Astrocyte of the spinal cord (primary cell): ENCODE measurements at regions not wholly inside any gene's neighbourhood (a gene's known extent, or its start where the extent isn't known, plus 50 kb on each side); places are given as distances from the start of the nearest gene placed in this dataset.
"Not testable (repeated sequence)": the region's sequence is repeated elsewhere in the genome, so short reads cannot be mapped to it uniquely, and the experiment has no call there.

Source experiments
- DNase-seq: peaks from one replicate; pipeline ENCODE4 v3.0.0; 2011; ENCODE audit warnings: low read depth, low spot score
- H3K4me3 ChIP-seq: 2 replicates; pipeline ENCODE4 v1.5.1; 2011; ENCODE audit warnings: low read depth, mild to moderate bottlenecking, low read length, moderate library complexity
- in situ Hi-C: cut with HindIII; loops from 2 replicates; pipeline ENCODE4 v1.10.0; 2017; ENCODE audit warnings: low sequenced_read_pairs
- TF ChIP-seq, protein P1 (sequence below): IDR thresholded peaks from 2 replicates; pipeline ENCODE4 v1.5.1; 2012; ENCODE audit warnings: low read depth, mild to moderate bottlenecking, low read length, inconsistent platforms

DNA sequence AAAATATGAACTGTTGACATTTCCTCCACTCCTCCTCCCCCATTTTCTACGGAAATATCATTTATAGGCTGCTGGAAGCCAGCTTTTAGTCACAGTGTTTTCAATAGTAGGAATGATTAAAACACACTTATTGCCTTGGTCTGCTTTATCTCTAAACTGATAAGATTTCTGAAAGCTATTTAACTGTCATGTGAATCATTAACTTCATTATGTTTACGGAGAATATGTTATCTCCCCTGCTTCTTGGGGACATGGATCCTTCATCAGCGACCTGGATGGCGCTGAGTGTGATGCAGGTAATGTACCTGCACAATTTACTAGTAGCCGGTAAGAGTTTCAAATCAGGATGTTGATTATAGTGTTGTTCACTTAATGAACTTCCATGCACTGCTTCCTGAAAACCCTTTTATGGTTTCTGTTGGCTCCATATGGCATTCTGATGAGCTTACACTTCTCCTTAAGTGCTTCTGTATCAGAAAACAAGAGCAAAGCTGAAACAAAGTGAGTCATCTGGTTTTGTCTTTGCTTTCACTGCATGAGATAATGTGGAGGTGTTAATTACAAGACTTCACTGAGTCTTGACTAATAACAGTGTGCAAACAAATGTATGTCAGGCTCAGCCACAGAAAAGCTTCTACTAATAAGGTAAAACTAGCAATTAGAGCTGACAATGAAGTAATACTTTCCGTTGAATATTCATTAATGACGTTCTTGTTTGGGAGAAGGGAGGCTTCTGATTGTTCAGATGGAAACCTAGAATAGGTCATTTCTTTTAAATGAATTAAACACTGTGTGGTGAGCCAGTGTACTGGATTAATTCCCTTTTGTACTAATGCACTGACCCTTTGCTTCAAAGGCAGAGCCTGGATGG is 162.4 kb upstream of the ZNF608 start:
- TF ChIP-seq, protein P1, sequence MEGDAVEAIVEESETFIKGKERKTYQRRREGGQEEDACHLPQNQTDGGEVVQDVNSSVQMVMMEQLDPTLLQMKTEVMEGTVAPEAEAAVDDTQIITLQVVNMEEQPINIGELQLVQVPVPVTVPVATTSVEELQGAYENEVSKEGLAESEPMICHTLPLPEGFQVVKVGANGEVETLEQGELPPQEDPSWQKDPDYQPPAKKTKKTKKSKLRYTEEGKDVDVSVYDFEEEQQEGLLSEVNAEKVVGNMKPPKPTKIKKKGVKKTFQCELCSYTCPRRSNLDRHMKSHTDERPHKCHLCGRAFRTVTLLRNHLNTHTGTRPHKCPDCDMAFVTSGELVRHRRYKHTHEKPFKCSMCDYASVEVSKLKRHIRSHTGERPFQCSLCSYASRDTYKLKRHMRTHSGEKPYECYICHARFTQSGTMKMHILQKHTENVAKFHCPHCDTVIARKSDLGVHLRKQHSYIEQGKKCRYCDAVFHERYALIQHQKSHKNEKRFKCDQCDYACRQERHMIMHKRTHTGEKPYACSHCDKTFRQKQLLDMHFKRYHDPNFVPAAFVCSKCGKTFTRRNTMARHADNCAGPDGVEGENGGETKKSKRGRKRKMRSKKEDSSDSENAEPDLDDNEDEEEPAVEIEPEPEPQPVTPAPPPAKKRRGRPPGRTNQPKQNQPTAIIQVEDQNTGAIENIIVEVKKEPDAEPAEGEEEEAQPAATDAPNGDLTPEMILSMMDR: no peak
- no peak overlapping the region for H3K4me3 ChIP-seq
- in situ Hi-C loops: no loop called here
- no peak for DNase-seq

DNA sequence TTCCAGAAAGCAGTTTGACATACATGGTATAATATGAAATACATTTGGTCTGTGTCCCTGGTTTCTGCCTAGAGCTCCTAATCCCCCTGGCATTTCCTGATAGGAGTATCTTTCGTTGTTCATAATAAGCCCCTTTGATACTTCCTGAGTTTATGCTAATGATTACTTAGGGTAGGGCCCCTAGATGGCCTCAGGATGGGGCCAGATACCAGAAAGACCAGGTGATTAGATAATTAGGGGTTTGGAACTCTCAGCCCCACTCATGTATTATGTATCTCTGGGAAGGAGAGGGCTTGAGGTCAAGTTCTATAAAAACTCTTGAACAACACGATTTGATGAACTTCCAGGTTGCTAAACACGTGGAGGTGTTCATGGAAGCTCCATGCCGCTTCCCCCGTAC is 163.3 kb upstream of the ZNF608 start:
- in situ Hi-C loops: no loop called here
- no peak for DNase-seq

DNA sequence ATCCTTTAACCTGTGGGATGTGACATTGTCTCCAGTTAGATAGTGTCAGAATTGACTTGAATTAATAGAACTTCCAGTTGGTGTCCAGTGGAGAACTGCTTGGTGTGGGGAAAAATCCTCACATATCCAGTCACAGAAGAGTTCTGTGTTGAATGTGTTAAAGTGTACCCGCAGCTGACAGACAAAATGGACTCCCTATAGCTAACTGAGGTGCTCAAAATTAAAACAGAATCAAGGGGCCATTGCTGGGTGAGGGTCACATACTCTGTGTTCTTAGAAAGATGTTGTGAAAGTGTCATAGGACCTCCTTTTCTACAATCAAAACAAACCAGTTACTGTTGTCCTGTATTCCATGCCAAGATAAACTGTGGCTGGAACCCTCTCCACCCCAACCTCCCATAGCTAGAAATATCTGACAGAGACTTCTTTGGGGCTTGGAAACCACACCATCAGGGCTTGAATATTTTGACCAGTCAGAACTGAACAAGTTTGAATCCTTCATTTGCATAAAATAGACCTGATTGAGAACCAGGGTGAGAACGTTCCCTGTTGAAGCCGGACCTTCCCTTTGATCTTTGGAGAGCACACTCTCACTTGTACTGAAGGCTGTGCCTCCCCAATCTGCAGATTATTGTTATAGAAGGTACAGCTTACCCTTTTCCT is 164.0 kb upstream of the ZNF608 start:
- no peak overlapping the region for H3K4me3 ChIP-seq
- in situ Hi-C loops: no loop called here

More for the DNA sequence above, 163.3 kb upstream of the ZNF608 start:
- H3K4me3 ChIP-seq: no peak overlapping the region
- TF ChIP-seq, protein P1: no peak

DNA sequence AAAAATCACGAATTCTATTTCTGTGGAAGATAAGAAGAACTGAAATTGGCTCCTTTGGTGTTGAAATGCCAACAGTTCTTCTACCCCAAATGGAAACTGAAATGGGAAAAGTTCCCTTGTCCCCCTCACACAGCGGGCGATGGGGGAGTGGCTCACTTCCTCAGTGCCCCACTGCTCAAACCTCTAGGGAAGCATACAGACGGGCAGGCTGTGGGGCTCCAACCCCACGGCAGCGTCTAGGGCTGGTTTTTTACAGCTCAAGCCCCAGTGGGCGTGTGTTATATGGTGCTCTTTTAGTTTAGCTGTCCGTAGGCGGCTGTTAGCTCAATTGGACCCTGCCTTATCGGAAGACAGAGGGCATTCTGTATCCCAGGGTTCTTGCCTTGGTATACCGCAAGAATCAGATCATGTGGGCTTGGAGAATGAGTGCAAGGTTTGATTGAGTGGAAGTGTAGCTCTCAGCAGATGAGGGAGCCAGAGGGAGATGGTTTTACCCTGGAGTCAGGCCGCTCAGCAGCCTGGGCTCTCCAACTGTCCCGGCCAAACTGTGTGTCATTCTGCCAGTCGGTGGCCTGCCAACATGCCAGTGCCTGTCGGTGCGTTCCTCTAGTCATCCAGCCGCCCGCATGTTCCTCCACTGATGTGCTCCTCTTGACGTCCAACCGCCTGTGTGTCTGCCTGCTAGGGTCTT is 166.3 kb upstream of the ZNF608 start:
- DNase-seq: no peak
- in situ Hi-C loops: no loop called here
- no peak overlapping the region for H3K4me3 ChIP-seq
- TF ChIP-seq, protein P1: no peak

More for the DNA sequence above, 164.0 kb upstream of the ZNF608 start:
- TF ChIP-seq, protein P1: no peak
- no peak for DNase-seq

DNA sequence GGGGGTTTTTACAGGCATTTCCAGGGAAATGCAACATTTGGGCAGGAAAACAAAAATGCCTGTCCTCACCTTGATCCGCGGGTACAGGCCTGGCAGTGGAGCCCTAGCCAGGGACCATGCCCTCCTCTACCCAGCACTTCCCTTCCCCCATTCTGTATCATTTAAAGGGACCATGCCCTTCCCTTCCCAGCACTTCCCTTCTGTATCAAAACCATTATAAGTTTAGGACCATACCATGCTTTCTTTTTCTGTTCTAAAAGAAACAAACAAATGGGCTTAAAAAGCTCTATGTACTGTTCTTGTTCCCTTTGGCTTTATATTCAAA is 166.9 kb upstream of the ZNF608 start:
- in situ Hi-C loops: no loop called here

DNA sequence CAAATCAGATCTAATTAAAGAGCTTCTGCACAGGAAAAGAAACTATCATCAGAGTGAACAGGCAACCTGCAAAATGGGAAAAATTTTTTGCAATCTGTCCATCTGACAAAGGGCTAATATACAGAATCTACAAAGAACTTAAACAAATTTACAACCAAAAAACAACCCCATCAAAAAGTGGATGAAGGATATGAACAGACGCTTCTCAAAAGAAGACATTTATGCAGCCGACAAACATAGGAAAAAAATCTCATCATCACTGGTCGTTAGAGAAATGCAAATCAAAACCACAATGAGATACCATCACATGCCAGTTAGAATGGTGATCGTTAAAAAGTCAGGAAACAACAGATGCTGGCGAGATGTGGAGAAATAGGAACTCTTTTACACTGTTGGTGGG is 169.9 kb upstream of the ZNF608 start:
- DNase-seq, in situ Hi-C loops: not testable (repeated sequence)

More for the DNA sequence above, 166.9 kb upstream of the ZNF608 start:
- H3K4me3 ChIP-seq: no peak overlapping the region
- no peak for DNase-seq
- TF ChIP-seq, protein P1: no peak

More for the DNA sequence above, 169.9 kb upstream of the ZNF608 start:
- not testable (repeated sequence) for H3K4me3 ChIP-seq
